ENCODE measurements at regions not wholly inside any gene's neighbourhood (a gene's known extent, or its start where the extent isn't known, plus 50 kb on each side); places are given as distances from the start of the nearest gene placed in this dataset.

GRCh38 chr7:140249036-140249806 is 72.4 kb upstream of the KDM7A start:
- no peak overlapping the region for H3K27ac ChIP-seq (ENCODE audit: control insufficient read depth, insufficient read depth, low read length)
- no peak overlapping the region for H3K4me2 ChIP-seq (ENCODE audit: control insufficient read depth, extremely low read depth, insufficient read depth, low read depth, low read length)
- no peaks in the 10 kb centered on the region for H3K4me1 ChIP-seq (ENCODE audit: control insufficient read depth, extremely low read depth, insufficient read depth, low read length)
- H3K9me3 ChIP-seq (ENCODE audit: control insufficient read depth, low read depth, low read length): no peaks in the 10 kb centered on the region
- H3K79me2 ChIP-seq (ENCODE audit: control insufficient read depth, insufficient read depth, low read length): no peaks in the 10 kb centered on the region
- H3K36me3 ChIP-seq (ENCODE audit: control insufficient read depth in 2 of 2, extremely low read depth in 1 of 2, insufficient read depth in 2 of 2, low read length in 2 of 2): no peaks in the 10 kb centered on the region
- TF ChIP-seq EZH2 (IDR thresholded peaks at IDR 0.05; ENCODE audit: low read length): no peak
- TF ChIP-seq, protein P1, sequence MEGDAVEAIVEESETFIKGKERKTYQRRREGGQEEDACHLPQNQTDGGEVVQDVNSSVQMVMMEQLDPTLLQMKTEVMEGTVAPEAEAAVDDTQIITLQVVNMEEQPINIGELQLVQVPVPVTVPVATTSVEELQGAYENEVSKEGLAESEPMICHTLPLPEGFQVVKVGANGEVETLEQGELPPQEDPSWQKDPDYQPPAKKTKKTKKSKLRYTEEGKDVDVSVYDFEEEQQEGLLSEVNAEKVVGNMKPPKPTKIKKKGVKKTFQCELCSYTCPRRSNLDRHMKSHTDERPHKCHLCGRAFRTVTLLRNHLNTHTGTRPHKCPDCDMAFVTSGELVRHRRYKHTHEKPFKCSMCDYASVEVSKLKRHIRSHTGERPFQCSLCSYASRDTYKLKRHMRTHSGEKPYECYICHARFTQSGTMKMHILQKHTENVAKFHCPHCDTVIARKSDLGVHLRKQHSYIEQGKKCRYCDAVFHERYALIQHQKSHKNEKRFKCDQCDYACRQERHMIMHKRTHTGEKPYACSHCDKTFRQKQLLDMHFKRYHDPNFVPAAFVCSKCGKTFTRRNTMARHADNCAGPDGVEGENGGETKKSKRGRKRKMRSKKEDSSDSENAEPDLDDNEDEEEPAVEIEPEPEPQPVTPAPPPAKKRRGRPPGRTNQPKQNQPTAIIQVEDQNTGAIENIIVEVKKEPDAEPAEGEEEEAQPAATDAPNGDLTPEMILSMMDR (optimal IDR thresholded peaks at IDR 0.05 in 1 of 3, IDR thresholded peaks at IDR 0.05 in 1 of 3, conservative IDR thresholded peaks at IDR 0.05 in 1 of 3; ENCODE audit: extremely low read depth in 1 of 3, insufficient read depth in 2 of 3, low read length in 3 of 3): no peak
- no peaks in the 10 kb centered on the region for H3K27me3 ChIP-seq (ENCODE audit: control insufficient read depth, extremely low read depth, insufficient read depth, low read length)
- FAIRE-seq (no peak), DNase-seq (ENCODE audit: low read depth, low spot score) (no peak)
- no peaks in the 10 kb centered on the region for H3K9me1 ChIP-seq (ENCODE audit: control insufficient read depth, extremely low read depth, insufficient read depth, low read length)
- H4K20me1 ChIP-seq (ENCODE audit: control insufficient read depth, extremely low read depth, insufficient read depth, low read length): no peaks in the 10 kb centered on the region
- H2AFZ ChIP-seq (ENCODE audit: control insufficient read depth, low read length): no peak overlapping the region
- dilution Hi-C loops (cut with MboI; ENCODE audit: extremely low pct_ligation_motif_present, low sequenced_read_pairs): no loop called here
- H3K4me3 ChIP-seq (ENCODE audit: control insufficient read depth in 2 of 3, extremely low read depth in 1 of 3, insufficient read depth in 2 of 3, low read depth in 1 of 3, low read length in 3 of 3): no peak overlapping the region
- no peak overlapping the region for H3K9ac ChIP-seq (ENCODE audit: control insufficient read depth, extremely low read depth, insufficient read depth, low read length)

- Histone ChIP-seq H3K9ac (ENCODE audit: control insufficient read depth, extremely low read depth, insufficient read depth, low read length) (no peak overlapping the region), H2AFZ (ENCODE audit: control insufficient read depth, low read length) (no peak overlapping the region), H3K9me3 (ENCODE audit: control insufficient read depth, low read depth, low read length) (no peaks in the 10 kb centered on the region), H3K27ac (ENCODE audit: control insufficient read depth, insufficient read depth, low read length) (no peak overlapping the region), H3K4me1 (ENCODE audit: control insufficient read depth, extremely low read depth, insufficient read depth, low read length) (no peaks in the 10 kb centered on the region), H3K79me2 (ENCODE audit: control insufficient read depth, insufficient read depth, low read length) (no peaks in the 10 kb centered on the region), H3K4me2 (ENCODE audit: control insufficient read depth, extremely low read depth, insufficient read depth, low read depth, low read length) (no peak overlapping the region), H3K27me3 (ENCODE audit: control insufficient read depth, extremely low read depth, insufficient read depth, low read length) (no peaks in the 10 kb centered on the region), H4K20me1 (ENCODE audit: control insufficient read depth, extremely low read depth, insufficient read depth, low read length) (no peaks in the 10 kb centered on the region), H3K4me3 (ENCODE audit: control insufficient read depth in 2 of 3, extremely low read depth in 1 of 3, insufficient read depth in 2 of 3, low read depth in 1 of 3, low read length in 3 of 3) (no peak overlapping the region), H3K36me3 (ENCODE audit: control insufficient read depth in 2 of 2, extremely low read depth in 1 of 2, insufficient read depth in 2 of 2, low read length in 2 of 2) (no peaks in the 10 kb centered on the region), H3K9me1 (ENCODE audit: control insufficient read depth, extremely low read depth, insufficient read depth, low read length) (no peaks in the 10 kb centered on the region)
- dilution Hi-C loops (cut with MboI; ENCODE audit: extremely low pct_ligation_motif_present, low sequenced_read_pairs): no loop called here
- TF ChIP-seq, protein P1 (optimal IDR thresholded peaks at IDR 0.05 in 1 of 3, IDR thresholded peaks at IDR 0.05 in 1 of 3, conservative IDR thresholded peaks at IDR 0.05 in 1 of 3; ENCODE audit: extremely low read depth in 1 of 3, insufficient read depth in 2 of 3, low read length in 3 of 3): no peak
- no peak for TF ChIP-seq EZH2 (IDR thresholded peaks at IDR 0.05; ENCODE audit: low read length)
- DNase-seq (ENCODE audit: low read depth, low spot score) (no peak), FAIRE-seq (no peak)
Measured at GRCh38 chr7:140247559-140247958, 70.8 kb upstream of the KDM7A start.
